K562 (cell line): ENCODE measurements at regions not wholly inside any gene's neighbourhood (a gene's known extent, or its start where the extent isn't known, plus 50 kb on each side); places are given as distances from the start of the nearest gene placed in this dataset.

Experiments
- ATAC-seq: fragments of 200-7000 bp; cut with Tn5 transposase; 3 replicates; pipeline ENCODE4 v1.9.1; 2020; ENCODE audit warnings: moderate library complexity
- BruUV-seq: library from RNA; stranded (reverse); fragments of 400-500 nt; replicated peaks from 2 replicates; lab custom pipeline; 2021; lab: Mats Ljungman, UMichigan
- CTCF ChIA-PET: fragments of 300-600 bp; formaldehyde crosslinking; extraction: SDS; loops from one replicate; lab custom pipeline; 2021; ENCODE audit warnings: low intra/inter-chr PET ratio; lab: Yijun Ruan, JAX
- POLR2A ChIA-PET: fragments of 300-600, 350-650 bp; sonication (Branson Sonifier 250); formaldehyde crosslinking; extraction: SDS; loops from one replicate; lab custom pipeline; 2021; ENCODE audit warnings: antibody characterized with exemption, inconsistent platforms; lab: Yijun Ruan, JAX
- DNase-seq, 4 experiments: peaks; one replicate each; pipeline versions ENCODE4 v3.0.0 to v3.0.0-alpha.2; 2011 to 2018; ENCODE audit warnings: low spot score in 3 of 4, mixed read lengths in 3 of 4; ENCODE audit errors: extremely low read depth in 1 of 4
- FAIRE-seq: peaks from 2 replicates; lab custom pipeline; 2011; peaks lifted over from hg19 to GRCh38; lab: Jason Lieb, UNC
- H2AFZ ChIP-seq: 2 replicates; pipeline ENCODE4 v1.6.0; 2011; ENCODE audit warnings: low read depth, low read length, control low read depth, inconsistent platforms
- H3K27ac ChIP-seq: fragments of 200-600 bp; 3 replicates; pipeline ENCODE4 v1.8.0; 2011; ENCODE audit warnings: low read depth, mild to moderate bottlenecking, control low read depth, inconsistent platforms, low read length, moderate library complexity, mixed read lengths; ENCODE audit errors: extremely low read depth
- H3K27me3 ChIP-seq, 2 experiments: fragments of 300-600 bp in 1 of 2; 2 replicates in 1 of 2; 3 replicates in 1 of 2; pipeline versions ENCODE4 v1.6.0 to v1.8.0; 2011; ENCODE audit warnings: inconsistent platforms in 2 of 2, low read length in 2 of 2, mild to moderate bottlenecking in 1 of 2, mixed read lengths in 1 of 2, moderate library complexity in 1 of 2; ENCODE audit not compliant: control insufficient read depth in 2 of 2, insufficient read depth in 2 of 2
- H3K36me3 ChIP-seq: fragments of 300-600 bp; 3 replicates; pipeline ENCODE4 v1.8.0; 2011; ENCODE audit warnings: mild to moderate bottlenecking, low read length, inconsistent platforms; ENCODE audit not compliant: control insufficient read depth, insufficient read depth
- H3K4me1 ChIP-seq, 2 experiments: fragments of 200-600 bp in 1 of 2; replicated peaks in 1 of 2; 2 replicates in 1 of 2; 3 replicates in 1 of 2; pipeline versions ENCODE4 v1.5.1 to v1.8.0; 2011; ENCODE audit warnings: inconsistent platforms in 2 of 2, low read length in 2 of 2, mild to moderate bottlenecking in 1 of 2, mixed read lengths in 1 of 2, moderate library complexity in 1 of 2; ENCODE audit not compliant: control insufficient read depth in 2 of 2, insufficient read depth in 2 of 2
- H3K4me2 ChIP-seq: 2 replicates; pipeline ENCODE4 v1.6.1; 2011; ENCODE audit warnings: low read length, control low read depth, inconsistent platforms, mixed read lengths; ENCODE audit not compliant: insufficient read depth
- H3K4me3 ChIP-seq: fragments of 200-600 bp; sonication (generic), shearing (Covaris generic); 2 replicates; pipeline ENCODE4 v1.5.1; 2016; ENCODE audit warnings: control low read depth, inconsistent platforms
- H3K79me2 ChIP-seq: fragments of 200-600 bp; 3 replicates; pipeline ENCODE4 v1.8.0; 2011; ENCODE audit warnings: low read length, inconsistent platforms; ENCODE audit not compliant: control insufficient read depth, insufficient read depth
- H3K9ac ChIP-seq, 2 experiments: 2 replicates each; pipeline versions ENCODE4 v1.6.0 to v1.6.1; 2011; ENCODE audit warnings: low read depth in 2 of 2, low read length in 2 of 2, control low read depth in 1 of 2, inconsistent platforms in 1 of 2, mild to moderate bottlenecking in 1 of 2, mixed read lengths in 1 of 2; ENCODE audit not compliant: insufficient read depth in 1 of 2
- H3K9me1 ChIP-seq: one replicate; pipeline ENCODE4 v1.6.0; 2011; ENCODE audit warnings: inconsistent platforms, mild to moderate bottlenecking, low read length, moderate library complexity; ENCODE audit not compliant: control insufficient read depth, insufficient read depth
- H3K9me3 ChIP-seq: replicated peaks from 2 replicates; pipeline ENCODE4 v1.5.1; 2011; ENCODE audit warnings: low read depth, low read length, inconsistent platforms; ENCODE audit not compliant: control insufficient read depth, insufficient read depth
- H4K20me1 ChIP-seq: replicated peaks from 2 replicates; pipeline ENCODE4 v1.6.1; 2011; ENCODE audit warnings: low read length, inconsistent platforms, mixed read lengths; ENCODE audit not compliant: control insufficient read depth, insufficient read depth
- BMI1 ChIP-seq: fragments of 150-350 bp; IDR thresholded peaks from 2 replicates; pipeline ENCODE4 v1.6.1; 2014; ENCODE audit warnings: low read length
- GATA2 ChIP-seq: sonication (generic); formaldehyde crosslinking; IDR thresholded peaks from 2 replicates; pipeline ENCODE4 v1.4.0; 2020; ENCODE audit warnings: mild to moderate bottlenecking, missing genetic modification reagents
- PURB ChIP-seq: sonication (generic); formaldehyde crosslinking; IDR thresholded peaks from 2 replicates; pipeline ENCODE4 v1.9.0; 2021; ENCODE audit warnings: low read depth, mild to moderate bottlenecking, missing genetic modification reagents
- THRAP3 ChIP-seq: fragments of 450-650 bp; IDR thresholded peaks from 2 replicates; pipeline ENCODE4 v1.6.1; 2016; ENCODE audit warnings: mild to moderate bottlenecking, inconsistent platforms, borderline replicate concordance
- XRCC4 ChIP-seq: IDR thresholded peaks from one replicate; pipeline ENCODE4 v1.6.1; 2011; ENCODE audit not compliant: insufficient read depth, insufficient read length; ENCODE audit errors: extremely low read depth
- ZKSCAN1 ChIP-seq: fragments of 150-350 bp; IDR thresholded peaks from 2 replicates; pipeline ENCODE4 v1.6.1; 2016; ENCODE audit warnings: low read depth, low read length
- ZKSCAN8 ChIP-seq: fragments of 200-800 bp; sonication (Bioruptor generic); IDR thresholded peaks from 2 replicates; pipeline ENCODE4 v1.6.1; 2016; ENCODE audit warnings: missing genetic modification characterization, missing compliant biosample characterization
- ZNF384 ChIP-seq: IDR thresholded peaks from 2 replicates; pipeline ENCODE4 v1.6.1; 2012; ENCODE audit warnings: low read depth, low read length, improper control_type of control experiment
- ZNF586 ChIP-seq: fragments of 450-650 bp; formaldehyde crosslinking; conservative IDR thresholded peaks from 2 replicates; pipeline ENCODE4 v1.4.0; 2020; ENCODE audit warnings: mild to moderate bottlenecking, moderate library complexity
- ZNF75A ChIP-seq: fragments of 450-650 bp; formaldehyde crosslinking; IDR thresholded peaks from 2 replicates; pipeline ENCODE4 v1.4.0; 2020; ENCODE audit warnings: mild to moderate bottlenecking
- WGBS: fragments of 100-300 bp; shearing (Covaris generic); methylation state at CpG from one replicate; pipeline ENCODE4 v1.1.6; 2016; ENCODE audit warnings: low coverage, mixed read lengths; ENCODE audit not compliant: insufficient coverage; ENCODE audit errors: missing lambda C conversion rate; 5-methylcytosine and 5-hydroxymethylcytosine counted together
- in situ Hi-C: fragments of 300-500 bp; cut with MboI; formaldehyde crosslinking; loops from 4 replicates; pipeline ENCODE4 v1.15.0; 2018; ENCODE audit warnings: inconsistent platforms, mixed read lengths
- intact Hi-C: fragments of 100-400 bp; cut with micrococcal nuclease; formaldehyde crosslinking; loops from 2 replicates; pipeline ENCODE4 v1.14.2; 2022
- TF ChIP-seq, protein P1 (sequence below): fragments of 450-650 bp; IDR thresholded peaks from 2 replicates; pipeline ENCODE4 v1.6.1; 2016; ENCODE audit warnings: antibody characterized with exemption
- TF ChIP-seq, protein P2 (sequence below): sonication (generic); IDR thresholded peaks from 2 replicates; pipeline ENCODE4 v1.6.1; 2016
- TF ChIP-seq, protein P3 (sequence below), 2 experiments: fragments of 450-650 bp; IDR thresholded peaks; 2 replicates each; pipeline ENCODE4 v1.6.1; 2016; ENCODE audit warnings: mild to moderate bottlenecking in 2 of 2, borderline replicate concordance in 1 of 2, low read depth in 1 of 2, moderate library complexity in 1 of 2

DNA sequence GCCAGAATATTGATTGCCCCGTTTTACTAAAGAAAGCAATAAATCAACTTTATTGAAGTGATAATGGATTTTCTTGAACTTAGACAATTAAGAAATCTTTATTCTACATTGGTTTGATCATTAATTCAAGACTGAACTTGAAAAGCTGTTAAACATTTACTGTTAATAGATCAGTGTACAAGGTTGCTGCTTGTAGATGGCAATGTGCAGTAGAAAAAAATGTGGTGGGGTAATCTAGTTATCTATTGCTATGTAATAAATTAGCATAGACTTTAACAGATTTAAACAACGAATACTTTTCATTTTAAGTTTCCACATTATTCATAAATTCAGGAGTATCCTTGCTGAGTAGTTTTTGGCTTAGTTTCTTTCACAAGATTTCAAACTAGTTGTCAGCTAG is 612.5 kb downstream of the ACTRT1 start (continued):
- no peak for TF ChIP-seq BMI1
- TF ChIP-seq PURB (CRISPR knock-in tag) = no peak
- no peak for TF ChIP-seq ZNF75A (CRISPR knock-in tag)
- no peak for TF ChIP-seq GATA2 (CRISPR knock-in tag)
- TF ChIP-seq ZNF384 = no peak
- TF ChIP-seq, protein P1, sequence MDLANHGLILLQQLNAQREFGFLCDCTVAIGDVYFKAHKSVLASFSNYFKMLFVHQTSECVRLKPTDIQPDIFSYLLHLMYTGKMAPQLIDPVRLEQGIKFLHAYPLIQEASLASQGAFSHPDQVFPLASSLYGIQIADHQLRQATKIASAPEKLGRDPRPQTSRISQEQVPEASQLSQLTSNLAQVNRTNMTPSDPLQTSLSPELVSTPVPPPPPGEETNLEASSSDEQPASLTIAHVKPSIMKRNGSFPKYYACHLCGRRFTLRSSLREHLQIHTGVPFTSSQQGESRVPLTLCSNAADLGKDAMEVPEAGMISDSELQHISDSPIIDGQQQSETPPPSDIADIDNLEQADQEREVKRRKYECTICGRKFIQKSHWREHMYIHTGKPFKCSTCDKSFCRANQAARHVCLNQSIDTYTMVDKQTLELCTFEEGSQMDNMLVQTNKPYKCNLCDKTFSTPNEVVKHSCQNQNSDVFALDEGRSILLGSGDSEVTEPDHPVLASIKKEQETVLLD = no peak
- TF ChIP-seq, all 486 proteins: peak for 0

DNA sequence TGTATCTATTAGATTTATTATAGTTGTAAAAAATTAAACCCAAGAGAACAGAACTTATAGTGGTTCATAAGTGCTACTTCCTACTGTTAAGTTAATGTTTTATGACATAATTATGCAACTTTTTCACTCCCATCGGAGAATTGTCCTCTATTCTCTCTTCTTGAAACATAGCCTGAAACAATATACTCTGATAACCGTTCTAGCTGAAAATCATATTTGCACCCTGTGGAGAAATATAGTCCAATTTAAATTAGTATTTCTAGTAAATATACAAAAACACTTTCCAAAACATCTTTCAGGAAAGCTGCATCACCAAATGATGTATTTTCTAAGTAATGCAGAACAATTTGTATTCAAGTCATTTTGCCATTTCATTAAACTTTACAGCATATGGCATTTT is 586.4 kb downstream of the PRR32 start:
- no peaks in the 10 kb centered on the region for H3K36me3 ChIP-seq
- no TSS peak for BruUV-seq
- H2AFZ ChIP-seq = no peak overlapping the region
- no peak for DNase-seq
- 0% methylated on average over 2 of the region's 2 CpGs for WGBS
- POLR2A ChIA-PET = no interaction called here
- H3K79me2 ChIP-seq = no peaks in the 10 kb centered on the region
- H3K9me3 ChIP-seq = no peaks in the 10 kb centered on the region; the same call in 1 of the 2 replicates
- no peaks in the 10 kb centered on the region for H3K4me1 ChIP-seq
- no peaks in the 10 kb centered on the region for H3K9me1 ChIP-seq
- H3K27ac ChIP-seq = no peak overlapping the region
- CTCF ChIA-PET = no interaction called here
- intact Hi-C loops = no loop called here
- no peak for FAIRE-seq
- no peak overlapping the region for H3K4me2 ChIP-seq
- no peaks in the 10 kb centered on the region for H4K20me1 ChIP-seq
- no peak for ATAC-seq
- no peaks in the 10 kb centered on the region for H3K27me3 ChIP-seq
- in situ Hi-C loops = no loop called here
- no peak overlapping the region for H3K9ac ChIP-seq
- no peak overlapping the region for H3K4me3 ChIP-seq
- TF ChIP-seq, protein P2, sequence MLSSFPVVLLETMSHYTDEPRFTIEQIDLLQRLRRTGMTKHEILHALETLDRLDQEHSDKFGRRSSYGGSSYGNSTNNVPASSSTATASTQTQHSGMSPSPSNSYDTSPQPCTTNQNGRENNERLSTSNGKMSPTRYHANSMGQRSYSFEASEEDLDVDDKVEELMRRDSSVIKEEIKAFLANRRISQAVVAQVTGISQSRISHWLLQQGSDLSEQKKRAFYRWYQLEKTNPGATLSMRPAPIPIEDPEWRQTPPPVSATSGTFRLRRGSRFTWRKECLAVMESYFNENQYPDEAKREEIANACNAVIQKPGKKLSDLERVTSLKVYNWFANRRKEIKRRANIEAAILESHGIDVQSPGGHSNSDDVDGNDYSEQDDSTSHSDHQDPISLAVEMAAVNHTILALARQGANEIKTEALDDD = no peak
- TF ChIP-seq THRAP3 (no peak), XRCC4 (no peak), ZNF586 (no peak), ZKSCAN8 (CRISPR knock-in tag) (no peak), ZKSCAN1 (no peak)
- TF ChIP-seq, protein P3, sequence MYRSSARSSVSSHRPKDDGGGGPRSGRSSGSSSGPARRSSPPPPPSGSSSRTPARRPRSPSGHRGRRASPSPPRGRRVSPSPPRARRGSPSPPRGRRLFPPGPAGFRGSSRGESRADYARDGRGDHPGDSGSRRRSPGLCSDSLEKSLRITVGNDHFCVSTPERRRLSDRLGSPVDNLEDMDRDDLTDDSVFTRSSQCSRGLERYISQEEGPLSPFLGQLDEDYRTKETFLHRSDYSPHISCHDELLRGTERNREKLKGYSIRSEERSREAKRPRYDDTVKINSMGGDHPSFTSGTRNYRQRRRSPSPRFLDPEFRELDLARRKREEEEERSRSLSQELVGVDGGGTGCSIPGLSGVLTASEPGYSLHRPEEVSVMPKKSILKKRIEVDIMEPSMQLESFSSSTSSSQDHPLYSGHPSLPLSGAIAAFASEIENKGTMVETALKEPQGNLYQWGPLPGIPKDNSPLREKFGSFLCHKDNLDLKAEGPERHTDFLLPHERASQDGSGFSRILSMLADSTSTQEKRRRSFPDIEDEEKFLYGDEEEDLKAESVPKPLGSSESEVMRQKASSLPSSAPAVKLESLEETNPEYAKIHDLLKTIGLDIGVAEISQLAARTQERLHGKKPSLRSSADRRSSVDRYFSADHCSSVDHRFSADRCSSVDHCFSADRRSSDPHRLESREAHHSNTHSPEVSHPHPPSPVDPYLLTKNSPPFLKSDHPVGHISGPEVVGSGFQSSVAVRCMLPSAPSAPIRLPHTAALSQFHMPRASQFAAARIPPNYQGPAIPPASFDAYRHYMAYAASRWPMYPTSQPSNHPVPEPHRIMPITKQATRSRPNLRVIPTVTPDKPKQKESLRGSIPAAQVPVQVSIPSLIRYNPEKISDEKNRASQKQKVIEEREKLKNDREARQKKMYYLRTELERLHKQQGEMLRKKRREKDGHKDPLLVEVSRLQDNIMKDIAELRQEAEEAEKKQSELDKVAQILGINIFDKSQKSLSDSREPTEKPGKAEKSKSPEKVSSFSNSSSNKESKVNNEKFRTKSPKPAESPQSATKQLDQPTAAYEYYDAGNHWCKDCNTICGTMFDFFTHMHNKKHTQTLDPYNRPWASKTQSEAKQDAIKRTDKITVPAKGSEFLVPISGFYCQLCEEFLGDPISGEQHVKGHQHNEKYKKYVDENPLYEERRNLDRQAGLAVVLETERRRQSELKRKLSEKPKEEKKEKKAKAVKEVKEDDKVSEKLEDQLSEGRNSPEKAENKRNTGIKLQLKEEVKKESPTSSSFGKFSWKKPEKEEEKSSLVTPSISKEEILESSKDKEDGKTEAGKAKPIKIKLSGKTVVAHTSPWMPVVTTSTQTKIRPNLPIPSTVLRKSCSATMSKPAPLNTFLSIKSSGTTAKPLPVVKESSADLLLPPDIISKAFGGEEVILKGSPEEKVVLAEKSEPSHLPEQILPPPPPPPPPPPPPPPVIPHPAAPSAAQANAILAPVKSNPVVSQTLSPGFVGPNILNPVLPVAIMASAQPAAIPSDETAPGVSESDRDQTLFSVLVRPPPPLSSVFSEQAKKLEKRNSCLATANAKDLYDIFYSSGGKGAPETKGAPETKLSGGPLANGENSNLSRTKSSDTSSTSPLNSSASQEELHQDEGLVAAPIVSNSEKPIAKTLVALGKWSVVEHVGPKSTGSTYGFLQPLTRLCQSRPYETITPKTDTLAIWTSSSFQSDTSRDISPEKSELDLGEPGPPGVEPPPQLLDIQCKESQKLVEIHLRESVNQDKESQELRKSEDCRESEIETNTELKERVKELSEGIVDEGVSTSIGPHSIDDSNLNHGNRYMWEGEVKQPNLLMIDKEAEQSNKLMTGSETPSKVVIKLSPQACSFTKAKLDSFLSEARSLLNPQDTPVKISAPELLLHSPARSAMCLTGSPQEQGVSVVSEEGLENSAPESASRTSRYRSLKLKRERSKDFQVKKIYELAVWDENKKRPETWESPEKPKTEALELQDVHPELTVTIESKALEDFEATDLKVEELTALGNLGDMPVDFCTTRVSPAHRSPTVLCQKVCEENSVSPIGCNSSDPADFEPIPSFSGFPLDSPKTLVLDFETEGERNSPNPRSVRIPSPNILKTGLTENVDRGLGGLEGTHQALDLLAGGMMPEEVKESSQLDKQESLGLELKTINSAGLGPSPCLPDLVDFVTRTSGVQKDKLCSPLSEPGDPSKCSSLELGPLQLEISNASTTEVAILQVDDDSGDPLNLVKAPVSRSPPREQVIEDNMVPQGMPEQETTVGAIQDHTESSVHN (IDR thresholded peaks at IDR 0.05; ENCODE audit: borderline replicate concordance in 1 of 2, low read depth in 1 of 2) = no peak
